PC-9 (cell line): ENCODE measurements at regions not wholly inside any gene's neighbourhood (a gene's known extent, or its start where the extent isn't known, plus 50 kb on each side); places are given as distances from the start of the nearest gene placed in this dataset.

Source experiments
- BruUV-seq: library from RNA; stranded (reverse); fragments of 400-500 nt; replicated peaks from 2 replicates; lab custom pipeline; 2021; lab: Mats Ljungman, UMichigan
- CTCF ChIA-PET: fragments of 300-600 bp; sonication (Branson Sonifier 250); formaldehyde crosslinking; loops from one replicate; lab custom pipeline; 2022; ENCODE audit warnings: antibody characterized with exemption; lab: Charles Lee
- POLR2A ChIA-PET: fragments of 300-600 bp; sonication (Branson Sonifier 250); formaldehyde crosslinking; loops from one replicate; lab custom pipeline; 2022; ENCODE audit warnings: antibody characterized with exemption; ENCODE audit not compliant: unreplicated experiment; lab: Charles Lee
- DNase-seq, 2 experiments: peaks; one replicate each; pipeline versions ENCODE4 v3.0.0 to v3.0.0-alpha.2; 2015 to 2022; ENCODE audit warnings: mixed read lengths in 1 of 2
- H2AFZ ChIP-seq: fragments of 200-600 bp; sonication (generic); 2 replicates; pipeline ENCODE4 v1.8.1; 2017; ENCODE audit warnings: antibody characterized with exemption
- H3F3A ChIP-seq: fragments of 200-600 bp; sonication (generic); 2 replicates; pipeline ENCODE4 v1.8.1; 2017; ENCODE audit warnings: antibody characterized with exemption, mild to moderate bottlenecking, low read depth; ENCODE audit not compliant: insufficient read depth
- H3K27ac ChIP-seq: fragments of 200-600 bp; sonication (generic); 2 replicates; pipeline ENCODE4 v1.6.1; 2016; ENCODE audit warnings: mixed run types
- H3K27me3 ChIP-seq: fragments of 200-600 bp; sonication (generic); 2 replicates; pipeline ENCODE4 v1.6.1; 2016; ENCODE audit warnings: low read depth, mixed run types; ENCODE audit not compliant: insufficient read depth
- H3K36me3 ChIP-seq: fragments of 200-600 bp; sonication (generic); 2 replicates; pipeline ENCODE4 v1.6.1; 2016; ENCODE audit warnings: low read depth, mixed run types
- H3K4me1 ChIP-seq: fragments of 200-600 bp; sonication (generic); replicated peaks from 2 replicates; pipeline ENCODE4 v1.6.1; 2016; ENCODE audit warnings: mixed run types; ENCODE audit not compliant: insufficient read depth
- H3K4me2 ChIP-seq: fragments of 200-600 bp; sonication (generic); 2 replicates; pipeline ENCODE4 v1.6.1; 2017; ENCODE audit warnings: mixed run types
- H3K4me3 ChIP-seq: fragments of 200-600 bp; sonication (generic); 2 replicates; pipeline ENCODE4 v1.6.1; 2016; ENCODE audit warnings: mixed run types
- H3K79me2 ChIP-seq: fragments of 200-600 bp; sonication (generic); 2 replicates; pipeline ENCODE4 v1.6.1; 2017; ENCODE audit warnings: low read depth, mixed run types
- H3K9me2 ChIP-seq: fragments of 200-600 bp; sonication (generic); 2 replicates; pipeline ENCODE4 v1.8.1; 2017; ENCODE audit warnings: mild to moderate bottlenecking; ENCODE audit not compliant: insufficient read depth
- H3K9me3 ChIP-seq: fragments of 200-600 bp; sonication (generic); 2 replicates; pipeline ENCODE4 v1.8.1; 2016; ENCODE audit warnings: low read depth; ENCODE audit not compliant: insufficient read depth
- H4K20me1 ChIP-seq: fragments of 200-600 bp; sonication (generic); 2 replicates; pipeline ENCODE4 v1.8.1; 2017; ENCODE audit not compliant: insufficient read depth
- EZH2 ChIP-seq: fragments of 200-600 bp; sonication (generic); IDR thresholded peaks from 2 replicates; pipeline ENCODE4 v1.8.0; 2017; ENCODE audit warnings: antibody characterized with exemption, low read depth
- intact Hi-C: fragments of 100-400 bp; cut with micrococcal nuclease; formaldehyde crosslinking; loops from one replicate; pipeline ENCODE4 v1.10.0; 2022; ENCODE audit not compliant: unreplicated experiment
- TF ChIP-seq, protein P1 (sequence below): fragments of 200-600 bp; sonication (generic); conservative IDR thresholded peaks from 2 replicates; pipeline ENCODE4 v1.6.1; 2017; ENCODE audit warnings: mixed run types, antibody characterized with exemption, mild to moderate bottlenecking, moderate library complexity

DNA sequence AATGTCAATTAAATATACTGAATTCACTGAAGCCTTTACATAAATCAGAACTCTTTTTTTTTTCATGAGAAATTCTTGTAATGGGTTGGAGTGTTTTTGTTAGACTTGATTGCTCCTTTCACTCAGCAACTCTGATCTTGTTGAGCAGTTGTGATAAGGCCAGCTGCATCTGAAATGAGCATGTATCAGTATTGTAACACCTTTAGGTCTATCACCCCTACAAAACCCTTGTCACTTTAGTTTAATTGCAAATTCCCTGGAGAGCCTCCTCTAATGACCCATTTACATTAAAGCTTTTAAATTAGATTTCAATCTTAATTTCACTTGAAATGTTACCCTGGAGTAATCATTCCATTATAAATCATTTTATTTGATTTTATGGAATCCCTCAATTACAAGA, 346.8 kb upstream of the TCF4 start:
- H3K27ac ChIP-seq, result no peak overlapping the region
- H4K20me1 ChIP-seq, result no peaks in the 10 kb centered on the region
- no peak overlapping the region for H2AFZ ChIP-seq
- TF ChIP-seq EZH2, result no peak
- TF ChIP-seq, protein P1, sequence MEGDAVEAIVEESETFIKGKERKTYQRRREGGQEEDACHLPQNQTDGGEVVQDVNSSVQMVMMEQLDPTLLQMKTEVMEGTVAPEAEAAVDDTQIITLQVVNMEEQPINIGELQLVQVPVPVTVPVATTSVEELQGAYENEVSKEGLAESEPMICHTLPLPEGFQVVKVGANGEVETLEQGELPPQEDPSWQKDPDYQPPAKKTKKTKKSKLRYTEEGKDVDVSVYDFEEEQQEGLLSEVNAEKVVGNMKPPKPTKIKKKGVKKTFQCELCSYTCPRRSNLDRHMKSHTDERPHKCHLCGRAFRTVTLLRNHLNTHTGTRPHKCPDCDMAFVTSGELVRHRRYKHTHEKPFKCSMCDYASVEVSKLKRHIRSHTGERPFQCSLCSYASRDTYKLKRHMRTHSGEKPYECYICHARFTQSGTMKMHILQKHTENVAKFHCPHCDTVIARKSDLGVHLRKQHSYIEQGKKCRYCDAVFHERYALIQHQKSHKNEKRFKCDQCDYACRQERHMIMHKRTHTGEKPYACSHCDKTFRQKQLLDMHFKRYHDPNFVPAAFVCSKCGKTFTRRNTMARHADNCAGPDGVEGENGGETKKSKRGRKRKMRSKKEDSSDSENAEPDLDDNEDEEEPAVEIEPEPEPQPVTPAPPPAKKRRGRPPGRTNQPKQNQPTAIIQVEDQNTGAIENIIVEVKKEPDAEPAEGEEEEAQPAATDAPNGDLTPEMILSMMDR, result no peak
- CTCF ChIA-PET, result no interaction called here
- no TSS peak for BruUV-seq
- no peaks in the 10 kb centered on the region for H3K9me2 ChIP-seq
- H3K27me3 ChIP-seq, result no peaks in the 10 kb centered on the region
- no peak overlapping the region for H3K4me3 ChIP-seq
- H3K4me1 ChIP-seq, result no peaks in the 10 kb centered on the region
- H3K9me3 ChIP-seq, result no peaks in the 10 kb centered on the region; the same call in none of the 2 replicates
- H3K79me2 ChIP-seq, result no peaks in the 10 kb centered on the region
- H3K36me3 ChIP-seq, result peaks cover 5% of the 10 kb centered on the region; the same call in 1 of the 2 replicates
- H3K4me2 ChIP-seq, result no peak overlapping the region
- POLR2A ChIA-PET, result no interaction called here
- no peaks in the 10 kb centered on the region for H3F3A ChIP-seq
- intact Hi-C loops, result no loop called here
- no peak for DNase-seq

DNA sequence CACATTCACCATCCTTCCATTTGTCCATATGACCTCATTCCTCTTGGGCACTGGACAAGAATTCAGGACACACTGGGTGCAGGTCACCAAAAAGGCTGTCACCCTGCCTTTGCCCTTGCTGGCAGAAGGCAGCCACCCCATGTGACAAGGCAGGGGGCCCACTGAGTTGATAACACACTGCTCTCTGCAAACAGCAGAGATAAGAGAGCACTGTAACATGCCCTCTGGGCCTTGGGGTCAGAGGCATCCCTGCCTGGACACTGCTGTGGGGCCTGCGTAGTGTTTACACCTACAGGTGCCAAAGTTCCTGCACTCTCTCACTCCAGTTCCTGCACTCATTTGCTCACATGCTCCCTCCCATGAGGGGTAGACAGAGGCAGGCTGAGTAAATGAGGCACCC, 344.7 kb upstream of the TCF4 start:
- H3F3A ChIP-seq, result no peaks in the 10 kb centered on the region
- CTCF ChIA-PET, result no interaction called here
- DNase-seq, result no peak
- no TSS peak for BruUV-seq
- H3K27me3 ChIP-seq, result no peaks in the 10 kb centered on the region
- POLR2A ChIA-PET, result no interaction called here
- H3K36me3 ChIP-seq, result peaks cover 5% of the 10 kb centered on the region; the same call in 1 of the 2 replicates
- no peaks in the 10 kb centered on the region for H3K79me2 ChIP-seq
- intact Hi-C loops, result no loop called here
- H2AFZ ChIP-seq, result no peak overlapping the region
- H3K27ac ChIP-seq, result no peak overlapping the region
- no peak for TF ChIP-seq EZH2
- TF ChIP-seq, protein P1, result no peak
- no peaks in the 10 kb centered on the region for H3K4me1 ChIP-seq
- H3K9me2 ChIP-seq, result no peaks in the 10 kb centered on the region
- H3K9me3 ChIP-seq, result no peaks in the 10 kb centered on the region; the same call in none of the 2 replicates
- no peak overlapping the region for H3K4me2 ChIP-seq
- H4K20me1 ChIP-seq, result no peaks in the 10 kb centered on the region
- no peak overlapping the region for H3K4me3 ChIP-seq

DNA sequence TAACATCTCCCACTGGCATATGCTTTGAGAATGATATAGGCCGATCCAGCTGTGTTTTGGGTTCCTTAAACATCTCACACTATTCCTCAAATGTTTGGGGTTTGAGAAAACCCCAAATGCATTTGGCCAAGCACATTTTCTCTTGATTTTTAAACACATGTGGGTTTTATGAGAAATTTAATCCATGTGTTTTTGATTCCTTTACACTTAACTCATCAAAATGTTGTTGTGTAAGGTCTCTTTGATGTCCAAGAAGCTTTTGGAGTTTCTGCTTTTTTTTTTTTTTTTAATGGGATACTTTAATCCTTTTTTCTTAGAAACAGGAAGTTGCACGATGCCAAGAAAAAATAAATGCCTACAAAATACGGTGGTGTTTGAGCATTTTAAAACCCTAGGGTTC, 339.8 kb upstream of the TCF4 start:
- CTCF ChIA-PET, result no interaction called here

More for the DNA sequence above, 339.8 kb upstream of the TCF4 start:
- DNase-seq, result no peak
- TF ChIP-seq, protein P1, result no peak
- TF ChIP-seq EZH2, result no peak
- Histone ChIP-seq H3K27ac (no peak overlapping the region), H3K4me2 (no peak overlapping the region), H3K4me3 (no peak overlapping the region), H3K27me3 (no peaks in the 10 kb centered on the region), H2AFZ (no peak overlapping the region), H3F3A (no peaks in the 10 kb centered on the region), H4K20me1 (no peaks in the 10 kb centered on the region), H3K79me2 (no peaks in the 10 kb centered on the region), H3K4me1 (no peaks in the 10 kb centered on the region), H3K9me3 (no peaks in the 10 kb centered on the region), H3K9me2 (no peaks in the 10 kb centered on the region), H3K36me3 (peaks cover 5% of the 10 kb centered on the region; the same call in 1 of the 2 replicates)
- intact Hi-C loops, result no loop called here
- BruUV-seq, result no TSS peak
- POLR2A ChIA-PET, result no interaction called here
